Stimulated activated CD4-positive, alpha-beta T cell treated with anti-CD3 and anti-CD28 coated beads, Interleukin-12 subunit alpha, Interleukin-12 subunit beta, amount 100 ng/mL, for 24 hours (primary cell): ENCODE measurements at regions not wholly inside any gene's neighbourhood (a gene's known extent, or its start where the extent isn't known, plus 50 kb on each side); places are given as distances from the start of the nearest gene placed in this dataset.
"Not testable (repeated sequence)": the region's sequence is repeated elsewhere in the genome, so short reads cannot be mapped to it uniquely, and the experiment has no call there.

ENCODE experiments used
- DNase-seq, 2 experiments: peaks; one replicate each; pipeline ENCODE4 v3.0.0-alpha.2; 2020; ENCODE audit warnings: low read depth in 2 of 2

DNA sequence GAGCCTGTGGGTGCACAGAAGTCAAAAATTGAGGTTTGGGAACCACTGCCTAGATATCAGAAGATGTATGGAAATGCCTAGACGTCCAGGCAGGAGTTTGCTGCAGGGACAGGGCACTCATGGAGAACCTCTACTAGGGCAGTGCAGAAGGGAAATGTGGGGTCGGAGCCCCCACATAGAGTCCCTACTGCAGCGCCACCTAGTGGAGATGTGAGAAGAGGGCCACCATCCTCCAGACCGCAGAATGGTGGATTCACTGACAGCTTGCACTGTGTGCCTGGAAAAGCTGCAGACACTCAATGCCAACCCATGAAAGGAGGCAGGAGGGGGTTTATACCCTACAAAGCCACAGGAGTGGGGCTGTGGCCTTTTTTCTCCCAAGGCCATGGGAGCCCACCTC is 159.0 kb upstream of the ROPN1B start:
- DNase-seq, result not testable (repeated sequence)

- DNase-seq, result peak in 1 of 2 experiments; percentile 25
Measured at GRCh38 chr3:125822175-125822574, 146.8 kb upstream of the ROPN1B start.

- not testable (repeated sequence) for DNase-seq
Measured at GRCh38 chr3:125831005-125831750, 137.8 kb upstream of the ROPN1B start.

DNA sequence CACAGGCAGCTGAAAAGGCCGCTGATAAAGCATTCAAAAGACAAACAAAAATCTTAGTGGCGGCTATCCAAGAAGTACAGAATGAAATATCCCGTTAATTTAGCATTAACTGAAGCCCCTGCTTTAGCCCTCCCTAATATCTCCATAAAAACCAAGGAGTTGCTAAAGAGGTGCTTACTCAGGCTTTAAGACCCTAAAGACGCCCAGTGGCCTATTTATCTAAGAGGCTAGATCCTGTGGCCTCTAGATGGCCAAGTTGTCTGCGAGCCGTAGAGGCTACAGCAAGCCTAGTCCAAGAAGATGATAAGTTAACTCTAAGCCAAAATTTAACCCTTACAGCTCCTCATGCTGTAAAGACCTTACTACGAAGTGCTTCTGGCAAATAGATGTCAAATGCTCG is 133.4 kb upstream of the ROPN1B start:
- not testable (repeated sequence) for DNase-seq

- not testable (repeated sequence) for DNase-seq
Measured at GRCh38 chr3:125836011-125836551, 132.9 kb upstream of the ROPN1B start.

GRCh38 chr3:125836786-125837185 is 132.2 kb upstream of the ROPN1B start:
- DNase-seq, result not testable (repeated sequence)

DNA sequence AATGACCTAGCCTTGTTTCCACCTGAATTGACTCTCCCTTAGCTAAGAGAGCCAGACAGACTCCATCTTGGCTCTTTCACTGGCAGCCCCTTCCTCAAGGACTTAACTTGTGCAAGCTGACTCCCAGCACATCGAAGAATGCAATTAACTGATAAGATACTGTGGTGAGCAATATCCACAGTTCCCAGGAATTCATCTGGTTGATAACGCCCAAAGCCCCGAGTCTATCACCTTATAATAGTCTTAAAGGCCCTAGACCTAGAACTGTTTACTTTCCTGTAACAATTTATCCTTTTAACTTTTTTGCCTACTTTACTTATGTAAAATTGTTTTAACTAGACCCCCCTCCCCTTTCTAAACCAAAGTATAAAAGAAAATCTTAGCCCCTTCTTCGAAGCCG is 130.1 kb upstream of the ROPN1B start:
- not testable (repeated sequence) for DNase-seq

DNA sequence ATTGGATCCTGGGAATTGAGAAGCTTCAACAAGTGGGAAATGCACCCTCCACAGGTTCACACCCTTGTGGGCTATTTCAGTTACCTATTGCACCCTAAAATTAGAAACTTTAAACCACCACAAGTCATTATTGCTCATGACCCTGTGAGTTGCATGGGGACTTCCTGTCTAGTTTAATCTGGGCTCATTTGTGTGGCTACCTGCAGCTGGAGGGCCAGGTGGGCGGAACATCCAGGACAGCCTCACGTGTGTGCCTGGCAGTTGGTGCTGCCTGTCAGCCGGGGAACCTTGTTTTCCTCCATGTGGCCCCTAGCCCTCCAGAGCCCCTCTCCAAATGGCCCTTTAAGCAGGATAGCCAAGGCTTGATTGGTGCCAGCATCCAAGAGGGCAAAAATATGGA is 128.5 kb upstream of the ROPN1B start:
- not testable (repeated sequence) for DNase-seq

GRCh38 chr3:125847966-125848365 is 121.0 kb upstream of the ROPN1B start:
- DNase-seq, result not testable (repeated sequence)

DNA sequence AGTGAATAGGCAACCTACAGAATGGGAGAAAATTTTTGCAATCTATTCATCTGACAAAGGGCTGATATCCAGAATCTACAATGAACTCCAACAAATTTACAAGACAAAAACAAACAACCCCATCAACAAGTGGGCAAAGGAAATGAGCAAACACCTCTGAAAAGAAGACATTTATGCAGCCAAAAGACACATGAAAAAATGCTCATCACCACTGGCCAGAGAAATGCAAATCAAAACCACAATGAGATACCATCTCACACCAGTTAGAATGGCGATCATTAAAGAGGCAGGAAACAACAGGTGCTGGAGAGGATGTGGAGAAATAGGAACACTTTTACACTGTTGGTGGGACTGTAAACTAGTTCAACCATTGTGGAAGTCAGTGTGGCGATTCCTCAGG is 114.0 kb upstream of the ROPN1B start:
- not testable (repeated sequence) for DNase-seq

GRCh38 chr3:125860547-125860946 is 108.4 kb upstream of the ROPN1B start:
- DNase-seq, result not testable (repeated sequence)

DNA sequence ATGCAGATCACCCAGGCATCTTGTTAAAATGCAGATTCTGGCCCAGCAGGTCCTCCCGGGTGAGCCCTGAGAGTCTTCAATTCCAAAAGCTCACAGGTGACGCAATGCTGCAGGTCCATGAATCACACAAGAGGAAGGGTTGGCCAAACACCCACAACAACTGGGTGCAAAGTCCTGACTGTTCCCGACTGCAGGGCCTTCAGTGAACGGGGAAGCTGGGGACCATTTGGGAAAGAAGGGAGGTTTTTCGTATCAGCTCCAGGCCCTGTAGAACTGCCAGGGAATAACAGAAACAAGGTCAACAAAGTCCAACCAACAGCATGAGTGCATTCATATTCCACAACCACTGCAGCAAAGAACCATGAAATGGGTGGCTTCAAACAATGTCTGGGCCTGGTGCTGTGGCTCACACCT is 106.1 kb upstream of the ROPN1B start:
- not testable (repeated sequence) for DNase-seq

DNA sequence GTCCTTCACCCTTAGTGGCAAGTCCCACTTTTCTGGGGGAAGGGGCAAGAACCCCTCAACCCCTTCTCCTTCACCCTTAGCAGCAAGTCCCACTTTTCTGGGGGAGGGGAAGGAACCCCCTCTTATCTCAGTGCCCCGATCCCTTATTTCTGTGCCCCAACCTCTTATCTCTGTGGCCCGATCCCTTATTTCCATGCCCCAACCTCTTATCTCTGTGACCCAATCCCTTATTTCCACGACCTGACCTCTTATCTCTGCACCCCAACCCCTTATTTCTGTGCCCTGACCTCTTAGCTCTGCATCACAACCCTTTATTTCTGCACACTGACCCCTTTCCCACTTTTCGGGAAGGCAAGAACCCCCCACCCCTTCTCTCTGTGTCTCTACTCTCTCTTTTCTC is 104.4 kb upstream of the ROPN1B start:
- DNase-seq, result not testable (repeated sequence)

DNA sequence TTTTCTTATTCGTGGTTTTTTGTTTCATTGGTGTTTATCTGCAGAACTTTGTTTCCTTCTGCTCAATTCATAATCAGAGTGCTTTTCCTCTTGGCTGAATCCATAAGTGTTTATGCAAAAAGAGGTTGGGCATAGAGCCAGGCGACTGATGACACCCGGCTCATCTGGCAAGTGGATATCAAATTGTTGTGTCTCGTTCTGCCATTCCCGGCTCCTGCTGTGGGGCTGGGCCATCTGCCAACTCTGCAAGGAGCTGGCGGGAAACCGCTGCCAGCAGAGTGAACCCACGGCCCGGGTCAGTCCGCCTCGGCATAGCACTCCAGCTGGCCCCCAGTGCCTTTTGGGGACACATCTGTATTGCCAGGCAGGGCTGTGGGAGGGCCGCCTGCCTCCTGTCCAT is 83.0 kb upstream of the ROPN1B start:
- DNase-seq, result not testable (repeated sequence)

DNA sequence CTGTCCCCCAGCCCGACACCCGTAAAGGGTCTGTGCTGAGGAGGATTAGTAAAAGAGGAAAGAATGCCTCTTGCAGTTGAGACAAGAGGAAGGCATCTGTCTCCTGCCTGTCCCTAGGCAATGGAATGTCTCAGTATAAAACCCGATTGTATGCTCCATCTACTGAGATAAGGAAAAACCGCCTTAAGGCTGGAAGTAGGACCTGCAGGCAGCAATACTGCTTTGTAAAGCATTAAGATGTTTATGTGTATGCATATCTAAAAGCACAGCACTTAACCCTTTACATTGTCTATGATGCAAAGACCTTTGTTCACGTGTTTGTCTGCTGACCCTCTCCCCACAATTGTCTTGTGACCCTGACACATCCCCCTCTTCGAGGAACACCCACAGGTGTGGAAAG is 69.8 kb upstream of the ROPN1B start:
- DNase-seq, result not testable (repeated sequence)

GRCh38 chr3:125901473-125901872 is 67.5 kb upstream of the ROPN1B start:
- not testable (repeated sequence) for DNase-seq

DNA sequence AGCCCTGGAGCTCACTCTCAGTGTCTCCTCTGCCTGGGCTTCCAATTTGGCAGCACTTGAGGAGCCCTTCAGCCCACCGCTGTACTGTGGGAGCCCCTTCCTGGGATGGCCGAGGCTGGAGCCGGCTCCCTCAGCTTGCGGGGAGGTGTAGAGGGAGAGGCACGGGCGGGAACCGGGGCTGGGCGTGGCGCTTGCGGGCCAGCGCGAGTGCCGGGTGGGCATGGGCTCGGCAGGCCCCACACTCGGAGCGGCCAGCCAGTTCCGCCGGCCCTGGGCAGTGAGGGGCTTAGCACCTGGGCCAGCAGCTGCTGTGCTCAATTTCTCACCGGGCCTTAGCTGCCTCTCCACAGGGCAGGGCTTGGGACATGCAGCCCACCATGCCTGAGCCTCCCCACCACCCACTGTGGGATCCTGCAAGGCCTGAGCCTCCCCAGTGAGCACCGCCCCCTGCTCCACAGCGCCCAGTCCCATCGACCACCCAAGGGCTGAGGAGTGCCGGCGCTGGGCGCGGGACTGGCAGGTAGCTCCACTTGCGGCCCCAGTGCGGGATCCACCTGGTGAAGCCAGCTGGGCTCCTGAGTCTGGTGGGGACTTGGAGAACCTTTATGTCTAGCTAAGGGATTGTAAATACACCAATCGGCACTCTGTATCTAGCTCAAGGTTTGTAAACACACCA is 65.1 kb upstream of the ROPN1B start:
- not testable (repeated sequence) for DNase-seq

- not testable (repeated sequence) for DNase-seq
Measured at GRCh38 chr3:125907279-125907678, 61.7 kb upstream of the ROPN1B start.

- not testable (repeated sequence) for DNase-seq
Measured at GRCh38 chr3:125910851-125911250, 58.1 kb upstream of the ROPN1B start.

GRCh38 chr3:125914608-125915436 is 54.2 kb upstream of the ROPN1B start:
- not testable (repeated sequence) for DNase-seq

- not testable (repeated sequence) for DNase-seq
Measured at GRCh38 chr3:125915437-125915787, 53.6 kb upstream of the ROPN1B start.

- DNase-seq, result peak; percentile 96 to 99
Measured at GRCh38 chr3:125915792-125916375, 53.1 kb upstream of the ROPN1B start.
